OCI-LY3 (cell line): ENCODE measurements at regions not wholly inside any gene's neighbourhood (a gene's known extent, or its start where the extent isn't known, plus 50 kb on each side); places are given as distances from the start of the nearest gene placed in this dataset.

Experiments used
- EZH2phosphoT487 ChIP-seq: fragments of 200-600 bp; shearing (Covaris generic); IDR thresholded peaks from 2 replicates; pipeline ENCODE4 v1.6.1; 2018; ENCODE audit warnings: antibody characterized with exemption, mixed run types, low read depth
- TF ChIP-seq, protein P1 (sequence below): fragments of 200-600, 300-600 bp; sonication (generic); IDR thresholded peaks from 2 replicates; pipeline ENCODE4 v1.5.1; 2014; ENCODE audit warnings: antibody characterized with exemption, low read length, low read depth

DNA sequence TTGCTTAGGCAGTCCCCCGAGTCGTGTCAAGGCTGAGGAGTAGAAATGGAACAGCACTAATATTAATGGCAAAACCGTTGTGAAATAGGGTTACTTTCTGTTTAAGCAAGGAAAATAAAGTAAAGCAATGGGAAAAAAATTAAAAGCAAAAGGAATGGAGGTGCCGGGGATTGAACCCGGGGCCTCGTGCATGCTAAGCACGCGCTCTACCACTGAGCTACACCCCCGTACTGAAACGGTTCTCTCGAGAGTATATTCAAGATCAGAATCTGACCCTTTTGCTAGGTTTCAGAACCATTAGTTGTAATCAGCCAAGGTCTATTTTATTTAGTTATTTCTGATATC is 85.5 kb downstream of the TRIM27 start:
- TF ChIP-seq, protein P1, sequence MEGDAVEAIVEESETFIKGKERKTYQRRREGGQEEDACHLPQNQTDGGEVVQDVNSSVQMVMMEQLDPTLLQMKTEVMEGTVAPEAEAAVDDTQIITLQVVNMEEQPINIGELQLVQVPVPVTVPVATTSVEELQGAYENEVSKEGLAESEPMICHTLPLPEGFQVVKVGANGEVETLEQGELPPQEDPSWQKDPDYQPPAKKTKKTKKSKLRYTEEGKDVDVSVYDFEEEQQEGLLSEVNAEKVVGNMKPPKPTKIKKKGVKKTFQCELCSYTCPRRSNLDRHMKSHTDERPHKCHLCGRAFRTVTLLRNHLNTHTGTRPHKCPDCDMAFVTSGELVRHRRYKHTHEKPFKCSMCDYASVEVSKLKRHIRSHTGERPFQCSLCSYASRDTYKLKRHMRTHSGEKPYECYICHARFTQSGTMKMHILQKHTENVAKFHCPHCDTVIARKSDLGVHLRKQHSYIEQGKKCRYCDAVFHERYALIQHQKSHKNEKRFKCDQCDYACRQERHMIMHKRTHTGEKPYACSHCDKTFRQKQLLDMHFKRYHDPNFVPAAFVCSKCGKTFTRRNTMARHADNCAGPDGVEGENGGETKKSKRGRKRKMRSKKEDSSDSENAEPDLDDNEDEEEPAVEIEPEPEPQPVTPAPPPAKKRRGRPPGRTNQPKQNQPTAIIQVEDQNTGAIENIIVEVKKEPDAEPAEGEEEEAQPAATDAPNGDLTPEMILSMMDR, result no peak
- no peak for TF ChIP-seq EZH2phosphoT487
